ENCODE measurements at regions not wholly inside any gene's neighbourhood (a gene's known extent, or its start where the extent isn't known, plus 50 kb on each side); places are given as distances from the start of the nearest gene placed in this dataset.
"Not testable (repeated sequence)": the region's sequence is repeated elsewhere in the genome, so short reads cannot be mapped to it uniquely, and the experiment has no call there.

DNA sequence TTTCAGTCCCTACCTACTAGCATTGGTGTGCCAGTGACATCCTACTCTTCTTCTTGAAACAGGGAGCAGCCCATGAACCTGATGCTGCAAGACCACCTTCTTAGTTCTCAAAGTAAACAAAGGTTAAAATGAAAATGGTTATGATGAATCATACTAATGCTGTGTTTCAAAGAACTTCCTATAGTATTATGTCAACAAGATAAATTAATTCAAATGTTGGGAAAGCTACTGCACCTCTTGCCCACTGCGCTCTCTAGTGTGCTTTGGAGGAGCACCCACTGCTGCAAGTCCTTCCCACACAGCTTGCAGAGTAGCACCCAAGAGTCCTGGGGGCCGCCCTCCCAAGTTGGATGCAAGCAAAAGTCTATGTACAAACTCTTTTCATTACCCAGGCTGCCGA, 81.1 kb downstream of the CD200R1L start:
- no peak for DNase-seq

DNA sequence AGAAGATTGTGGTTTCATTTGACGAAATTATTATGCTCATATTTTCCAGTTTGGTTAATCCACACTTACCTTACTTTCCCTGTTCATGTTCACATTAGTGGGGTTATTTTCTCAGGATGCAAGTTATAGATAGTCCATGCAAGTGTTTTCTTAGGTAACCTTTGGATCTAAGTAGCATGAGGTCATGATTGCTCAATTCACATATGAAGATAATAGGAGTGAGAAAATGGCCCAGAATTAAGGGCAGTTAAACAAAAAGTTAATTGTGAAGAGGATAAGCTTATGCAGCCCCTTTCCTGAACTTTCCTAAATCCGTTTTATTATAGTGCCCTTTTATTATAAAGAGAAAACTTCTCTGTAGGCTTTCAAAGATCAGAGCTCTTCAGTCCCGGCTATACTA, 83.4 kb downstream of the CD200R1L start:
- DNase-seq = no peak

- DNase-seq = no peak
Measured at GRCh38 chr3:112761062-112761638, 85.5 kb downstream of the CD200R1L start.

GRCh38 chr3:112759681-112760080, 87.0 kb downstream of the CD200R1L start:
- DNase-seq = no peak

- DNase-seq = no peak
Measured at GRCh38 chr3:112759210-112759609, 87.5 kb downstream of the CD200R1L start.

DNA sequence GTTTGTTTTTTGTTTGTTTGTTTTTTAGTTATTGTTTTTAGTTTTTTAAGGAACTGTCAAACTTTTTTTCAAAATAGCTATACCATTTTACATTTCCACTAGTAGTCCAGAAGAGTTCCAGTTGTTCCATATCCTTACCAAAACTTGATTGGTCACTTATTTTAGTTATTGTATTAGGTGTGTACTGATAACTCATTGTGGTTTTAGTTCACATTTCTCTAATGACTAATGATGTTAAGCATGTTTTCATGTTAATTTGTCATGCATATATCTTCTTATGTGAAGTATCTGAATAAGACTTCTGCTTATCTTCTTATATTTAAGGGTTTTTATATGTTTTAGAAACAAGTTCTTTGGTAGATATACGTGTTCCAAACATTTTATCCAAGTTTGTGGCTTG, 89.5 kb downstream of the CD200R1L start:
- no peak for DNase-seq

DNA sequence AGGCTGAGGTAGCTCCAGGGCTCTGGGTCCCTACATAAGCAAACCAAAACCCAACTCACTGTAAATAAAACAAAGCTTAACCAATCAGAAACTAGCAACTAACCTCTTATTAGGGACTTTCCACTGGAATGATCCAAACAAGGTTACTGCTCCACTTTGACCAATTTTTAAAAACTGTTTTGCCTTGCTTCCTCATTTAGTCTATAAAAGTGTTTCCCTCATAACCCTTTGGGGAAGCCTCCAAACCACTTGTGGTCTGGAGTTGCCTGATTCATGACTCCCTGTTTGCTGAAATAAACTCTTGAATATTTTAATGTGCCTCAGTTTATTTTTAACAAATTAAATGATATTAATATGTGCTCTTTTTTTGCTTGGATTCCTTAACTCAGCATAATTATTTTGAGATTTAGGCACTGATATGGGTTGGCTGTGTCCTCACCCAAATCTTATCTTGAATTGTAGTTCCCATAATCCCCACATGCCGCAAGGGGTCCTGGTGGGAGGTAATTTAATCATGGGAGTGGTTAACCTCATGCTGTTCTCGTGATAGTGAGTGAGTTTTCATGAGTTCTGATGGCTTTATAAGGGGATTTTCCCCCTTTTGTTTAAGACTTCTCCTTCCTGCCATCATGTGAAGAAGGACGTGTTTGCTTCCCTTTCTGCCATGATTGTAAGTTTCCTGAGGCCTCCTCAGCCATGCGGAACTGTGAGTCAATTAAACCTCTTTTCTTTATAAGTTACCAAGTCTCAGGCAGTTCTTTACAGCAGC, 90.6 kb downstream of the CD200R1L start:
- no peak for DNase-seq

GRCh38 chr3:112755046-112755445, 91.6 kb downstream of the CD200R1L start:
- not testable (repeated sequence) for DNase-seq

- DNase-seq = no peak
Measured at GRCh38 chr3:112751564-112752512, 94.8 kb downstream of the CD200R1L start.

- no peak for DNase-seq
Measured at GRCh38 chr3:112751061-112751460, 95.6 kb downstream of the CD200R1L start.

DNA sequence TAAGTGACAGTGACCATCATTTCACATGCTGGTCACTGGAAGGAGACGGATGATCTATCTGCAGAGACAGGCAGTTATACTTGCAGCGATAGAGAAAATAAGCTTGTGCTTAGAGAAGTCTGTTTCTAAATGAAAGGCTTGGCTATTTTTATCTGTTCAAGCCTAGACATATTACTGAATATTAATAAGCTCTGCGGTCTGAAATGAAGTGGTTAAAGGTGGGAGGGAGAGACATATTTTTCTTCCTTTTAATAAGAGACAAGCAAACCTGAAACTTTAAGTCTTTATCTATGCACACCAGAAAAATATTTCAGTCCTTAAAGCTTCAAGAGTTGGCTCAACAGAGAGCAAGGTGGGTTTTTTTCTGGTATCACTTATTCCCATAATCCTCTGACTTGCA, 99.0 kb downstream of the CD200R1L start:
- no peak for DNase-seq

DNA sequence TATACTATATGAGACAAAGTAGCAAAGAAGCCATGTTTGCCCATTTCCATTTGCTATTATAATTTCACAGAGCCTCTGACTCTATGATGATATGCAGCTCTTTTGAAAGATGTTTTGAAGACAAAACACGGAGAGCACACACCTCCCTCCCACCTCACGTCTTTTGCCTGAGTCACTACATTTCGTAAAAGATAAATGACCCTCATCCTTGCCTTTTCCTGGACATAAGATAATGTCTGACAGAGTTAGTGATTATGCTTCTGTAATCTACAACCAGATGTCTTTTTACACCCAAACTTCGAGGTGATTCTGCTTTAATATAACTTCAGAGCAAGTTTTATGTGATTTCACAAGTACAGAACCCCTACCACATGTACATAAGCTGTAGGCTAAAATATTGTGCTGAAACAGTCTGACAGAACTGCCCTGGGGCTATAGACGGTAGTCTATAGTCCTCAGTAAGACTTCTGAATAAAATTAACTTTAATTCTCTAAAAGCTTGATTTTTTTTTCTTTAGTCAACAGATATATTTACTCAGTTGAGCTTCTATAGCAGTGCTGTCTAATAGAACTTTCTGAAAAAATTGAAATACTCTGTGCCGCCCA, 99.9 kb downstream of the CD200R1L start:
- DNase-seq = no peak

DNA sequence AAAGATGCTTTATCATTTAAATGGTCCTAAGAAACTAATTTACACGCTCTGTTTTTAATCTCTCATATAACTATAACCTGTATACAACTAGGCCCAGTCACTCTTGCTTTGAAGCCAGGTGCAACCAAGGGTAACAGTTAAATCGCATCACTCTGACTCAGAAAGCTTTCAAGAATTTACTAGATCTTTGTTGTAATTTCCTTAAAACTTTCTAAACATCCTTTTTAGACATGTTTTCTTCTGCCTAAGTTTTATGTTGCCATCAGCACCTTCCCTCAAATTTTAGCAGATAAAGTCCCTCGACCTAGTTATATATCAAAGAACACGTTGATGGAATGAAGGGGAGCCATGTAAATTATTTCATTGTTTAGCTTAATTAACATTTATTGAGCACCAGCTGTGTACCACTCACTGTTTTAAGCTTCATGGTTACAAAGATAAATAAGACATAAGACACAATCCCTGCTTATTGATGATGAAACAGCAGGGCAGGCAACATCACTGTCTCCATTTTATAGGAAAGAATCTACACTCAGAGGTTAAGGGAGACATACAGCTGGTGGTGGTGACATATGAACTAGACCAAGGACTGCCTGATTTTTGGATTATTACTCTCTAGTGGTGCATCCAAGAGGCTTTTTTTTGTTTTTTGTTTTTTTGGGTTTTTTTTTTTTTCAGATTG, 101.0 kb downstream of the CD200R1L start:
- DNase-seq = no peak

- no peak for DNase-seq
Measured at GRCh38 chr3:112744825-112745566, 101.7 kb downstream of the CD200R1L start.

GRCh38 chr3:112744106-112744505, 102.6 kb downstream of the CD200R1L start:
- no peak for DNase-seq

- no peak for DNase-seq
Measured at GRCh38 chr3:112742934-112743333, 102.0 kb upstream of the CCDC80 start.

GRCh38 chr3:112741983-112742382, 101.0 kb upstream of the CCDC80 start:
- DNase-seq = no peak

- DNase-seq = no peak
Measured at GRCh38 chr3:112740835-112741234, 99.9 kb upstream of the CCDC80 start.

- DNase-seq = no peak
Measured at GRCh38 chr3:112739252-112739965, 98.5 kb upstream of the CCDC80 start.

GRCh38 chr3:112738366-112738765, 97.4 kb upstream of the CCDC80 start:
- no peak for DNase-seq

Measured in nucleus accumbens (tissue), 56 donors.